GM18858 (cell line): ENCODE measurements at regions not wholly inside any gene's neighbourhood (a gene's known extent, or its start where the extent isn't known, plus 50 kb on each side); places are given as distances from the start of the nearest gene placed in this dataset.

Experiments
- ATAC-seq: cut with Tn5 transposase; IDR thresholded peaks from one replicate; pipeline ENCODE4 v1.9.1; 2021; ENCODE audit not compliant: unreplicated experiment

DNA sequence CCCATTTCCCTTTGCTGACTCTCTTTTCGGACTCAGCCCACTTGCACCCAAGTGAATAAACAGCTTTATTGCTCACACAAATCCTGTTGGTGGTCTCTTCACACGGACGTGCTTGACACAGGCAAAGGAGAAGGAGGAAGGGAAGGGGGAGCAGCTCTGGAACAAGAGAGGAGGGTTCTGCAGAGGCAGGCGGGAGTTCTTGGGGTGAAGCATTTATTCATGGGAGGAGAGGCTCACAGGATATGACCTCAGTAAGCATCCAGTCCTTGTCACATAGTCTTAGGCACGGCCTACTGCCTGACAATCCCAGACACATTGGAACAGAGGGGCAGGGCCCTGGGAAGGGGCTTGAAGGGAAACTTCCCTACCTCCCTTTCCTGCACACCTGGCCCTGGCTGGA is 171.7 kb upstream of the HS6ST1 start:
- no peak for ATAC-seq

DNA sequence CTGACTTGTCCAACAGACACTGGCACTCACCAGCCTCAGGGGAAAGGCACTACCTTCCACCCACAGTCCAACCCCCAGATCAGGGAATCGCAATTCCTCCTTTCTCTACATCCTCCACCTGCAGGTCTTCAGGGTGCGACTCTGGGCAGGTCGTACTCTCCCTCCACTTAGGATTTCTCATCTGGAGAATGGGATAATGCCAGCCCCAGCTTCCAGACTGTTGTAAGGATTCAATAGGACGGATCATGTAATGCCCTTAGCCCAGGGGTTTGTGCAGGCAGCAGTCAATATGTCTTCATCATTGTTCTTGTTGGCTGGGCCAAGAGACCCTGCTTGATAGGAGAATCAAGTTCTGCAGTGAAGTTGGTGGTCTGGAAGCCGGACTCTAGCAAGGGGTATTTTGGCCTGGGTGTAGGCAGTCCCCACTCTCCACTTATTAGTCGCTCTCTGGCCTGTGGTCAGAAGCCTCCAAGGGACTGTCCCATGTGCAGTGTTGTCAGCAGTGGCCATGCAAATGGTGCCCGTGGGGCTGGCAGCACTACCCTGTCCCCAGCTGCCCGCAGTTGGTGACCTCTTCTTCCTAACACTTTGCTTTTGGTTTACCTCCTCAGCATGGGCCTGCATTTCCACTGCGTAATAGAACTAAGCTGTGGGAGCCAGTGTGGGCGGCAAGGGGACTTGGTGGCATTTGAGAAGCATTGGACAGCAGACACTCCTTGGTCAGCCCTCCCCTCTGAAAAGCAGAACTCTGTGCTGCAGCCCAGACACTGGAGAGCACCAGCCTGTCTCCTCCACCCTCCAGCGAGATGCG is 172.4 kb upstream of the HS6ST1 start:
- no peak for ATAC-seq

DNA sequence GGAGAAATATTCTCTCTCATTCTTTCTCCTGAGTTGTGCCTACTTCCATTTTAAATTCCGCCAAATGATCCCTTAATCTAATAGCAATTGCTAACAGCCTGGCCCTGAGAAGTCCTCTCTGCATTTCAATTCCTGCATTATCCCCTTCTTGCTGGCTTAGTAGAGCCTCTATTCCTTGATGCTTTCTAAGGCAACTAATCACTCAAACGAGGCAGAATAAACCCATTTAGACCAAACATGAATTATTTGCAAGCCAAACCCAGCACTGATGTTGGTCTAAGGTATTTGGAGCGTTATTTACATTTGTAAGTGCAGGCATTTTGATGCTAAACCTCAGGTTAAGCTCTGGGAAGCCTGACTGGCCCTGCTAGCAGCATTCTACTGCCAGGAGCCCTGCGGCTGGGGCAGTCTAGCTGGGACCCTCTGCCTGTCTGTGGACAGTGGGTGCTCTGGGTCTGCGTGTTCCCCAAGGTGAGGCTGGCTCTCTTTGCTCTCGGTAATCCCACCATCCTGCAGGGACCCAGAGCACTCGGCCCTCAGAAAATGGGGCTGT is 173.1 kb upstream of the HS6ST1 start:
- no peak for ATAC-seq

DNA sequence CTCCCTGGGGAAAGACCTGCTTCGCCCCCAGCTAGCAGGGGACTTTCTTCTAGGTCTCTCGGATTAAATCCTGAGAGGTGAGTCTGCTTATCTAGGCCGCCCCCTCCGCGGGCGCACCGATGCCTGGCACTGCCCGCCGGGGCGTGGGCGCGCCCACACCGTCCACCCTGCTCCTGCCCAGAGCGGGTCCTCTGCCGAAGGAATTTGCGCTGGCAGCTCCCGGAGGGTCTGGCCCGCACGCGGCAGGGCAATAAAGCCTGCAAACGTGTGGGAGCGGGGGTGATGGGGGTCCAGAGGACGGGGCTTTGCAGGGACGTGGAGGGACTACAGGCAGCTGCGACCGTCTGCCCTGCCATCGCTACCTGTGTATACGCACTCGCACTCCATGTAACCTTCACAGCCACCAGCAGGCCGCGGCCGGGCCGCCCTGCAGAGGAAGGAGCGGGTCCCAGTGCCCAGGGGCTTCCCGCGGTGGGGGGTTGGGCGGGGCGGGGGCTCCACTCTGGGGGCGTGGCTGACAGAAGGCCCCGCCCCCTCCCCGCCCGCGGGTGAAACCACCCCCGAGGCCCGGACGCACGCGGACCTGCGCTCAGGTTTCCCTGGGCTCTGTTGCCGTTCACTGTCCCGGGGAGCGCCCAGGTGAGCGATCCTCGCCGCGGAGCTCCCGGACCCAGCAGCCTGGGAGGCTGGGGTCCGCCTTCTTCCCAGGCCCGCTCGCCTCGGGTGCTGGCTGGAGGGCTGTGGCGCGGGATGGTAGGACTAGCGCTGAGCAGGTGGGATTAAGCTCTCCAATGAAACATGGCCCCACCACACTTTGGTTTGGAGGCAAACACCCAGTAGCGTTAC is 174.5 kb upstream of the HS6ST1 start:
- ATAC-seq = no peak

DNA sequence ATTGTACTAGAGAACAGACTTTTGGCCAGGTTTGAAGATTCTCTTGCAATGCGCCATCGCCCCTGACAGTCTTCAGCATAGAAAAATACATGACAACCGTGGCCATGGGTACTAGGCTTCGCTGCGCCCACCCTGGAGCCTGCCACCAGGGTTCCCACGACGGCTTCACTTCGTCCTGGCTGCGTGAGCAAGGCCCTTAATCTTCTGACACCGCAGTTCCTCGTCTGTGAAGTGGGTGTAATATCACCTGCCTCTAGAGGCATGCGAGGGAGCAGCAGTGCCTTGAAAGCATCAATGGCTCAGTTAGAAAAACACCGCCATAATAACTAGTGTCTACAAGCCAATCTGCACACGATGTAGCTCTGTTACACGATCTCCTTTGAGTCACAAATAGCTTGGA is 175.2 kb upstream of the HS6ST1 start:
- ATAC-seq = no peak

DNA sequence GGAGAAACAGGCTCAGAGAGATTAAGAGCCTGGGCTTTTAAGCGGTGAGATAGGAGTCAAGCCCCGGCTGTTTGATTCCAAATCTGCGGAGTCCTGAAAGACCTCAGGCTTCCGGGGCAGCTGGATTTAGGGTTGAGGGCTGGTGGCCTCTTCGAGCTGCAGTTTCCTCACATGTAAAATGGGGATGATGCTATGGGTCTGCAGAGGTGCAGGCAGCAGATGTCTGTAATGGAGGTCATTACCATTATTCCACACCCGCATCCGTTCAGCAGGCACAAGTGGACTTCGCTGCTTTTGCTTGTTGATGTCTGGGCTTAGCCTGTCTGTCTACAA is 175.6 kb upstream of the HS6ST1 start:
- ATAC-seq = no peak

DNA sequence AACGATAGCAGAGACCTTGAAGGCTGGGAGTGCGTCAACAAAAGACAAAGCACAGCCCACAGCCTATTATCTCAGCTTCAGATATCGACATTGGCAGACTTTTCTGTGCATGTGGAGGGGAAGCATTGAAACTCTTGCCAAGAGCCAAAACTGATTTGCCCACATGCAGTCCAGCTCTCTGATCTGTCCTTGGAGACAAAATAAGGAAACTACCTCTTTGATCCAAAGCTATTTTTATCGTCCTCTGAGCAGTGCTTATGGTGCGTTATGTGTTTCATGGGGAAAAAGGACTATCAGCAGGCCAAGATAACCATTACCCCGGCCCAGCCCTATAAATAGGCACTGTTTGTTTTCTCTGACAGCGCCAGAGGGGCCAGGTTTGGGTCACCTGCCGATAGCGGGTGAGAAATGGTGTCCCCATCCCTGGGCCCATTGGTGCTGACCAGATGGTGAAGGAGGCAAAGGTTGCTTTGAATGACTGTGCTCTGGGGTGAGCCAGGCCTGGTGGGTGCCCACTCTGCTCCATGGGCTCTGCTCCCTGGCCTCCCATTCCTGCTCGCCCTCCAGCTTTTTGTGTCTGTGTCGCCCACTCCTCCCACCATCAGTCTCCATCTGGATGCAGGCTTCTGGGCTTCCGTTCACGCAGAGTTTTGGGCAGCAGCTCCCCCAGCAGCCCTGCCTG is 176.1 kb upstream of the HS6ST1 start:
- ATAC-seq = no peak

DNA sequence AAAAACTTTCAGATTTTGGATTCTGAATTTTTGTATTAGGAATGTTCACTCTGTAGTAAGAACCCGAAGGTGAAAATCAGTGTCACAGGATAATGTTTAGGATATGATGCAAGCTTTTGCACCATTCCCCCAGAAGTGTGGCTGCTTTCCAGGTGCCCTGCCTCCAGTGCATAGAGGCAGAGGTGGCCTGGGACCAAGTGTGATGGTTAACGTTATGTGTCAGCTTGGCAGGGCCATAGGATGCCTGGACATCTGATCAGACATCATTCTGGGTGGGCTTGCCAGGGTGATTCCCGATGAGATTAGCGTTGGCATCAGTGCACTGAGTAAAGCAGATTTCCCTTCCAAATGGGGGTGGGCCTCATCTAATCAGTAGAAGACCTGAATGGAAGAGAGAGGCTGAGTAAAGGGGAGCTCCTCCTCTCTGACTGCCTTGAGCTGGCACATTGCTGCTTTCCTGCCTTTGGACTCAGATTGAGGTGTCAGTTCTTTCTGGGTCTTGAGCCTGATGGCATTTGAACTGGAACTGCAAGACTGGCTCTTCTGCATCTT is 177.4 kb upstream of the HS6ST1 start:
- no peak for ATAC-seq

DNA sequence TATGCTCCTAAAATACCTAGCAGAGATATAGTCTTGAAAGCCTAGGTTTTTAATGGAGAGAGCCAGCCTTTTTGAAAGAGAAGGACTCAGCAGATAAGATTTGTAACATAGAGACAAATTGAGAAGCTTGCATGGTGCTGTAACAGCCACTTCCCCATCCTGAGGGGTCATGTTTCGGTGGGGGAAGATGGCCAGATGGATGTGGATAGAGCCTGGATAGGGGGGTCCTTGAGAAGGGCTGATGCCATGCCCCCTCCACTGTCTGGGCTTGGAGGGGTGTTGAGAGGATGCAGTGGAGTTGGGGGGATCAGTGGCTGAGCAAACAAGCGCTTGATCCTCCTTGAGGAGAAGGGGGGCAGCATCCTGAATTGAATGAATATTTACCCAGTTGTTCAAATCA is 178.0 kb upstream of the HS6ST1 start:
- ATAC-seq = no peak

DNA sequence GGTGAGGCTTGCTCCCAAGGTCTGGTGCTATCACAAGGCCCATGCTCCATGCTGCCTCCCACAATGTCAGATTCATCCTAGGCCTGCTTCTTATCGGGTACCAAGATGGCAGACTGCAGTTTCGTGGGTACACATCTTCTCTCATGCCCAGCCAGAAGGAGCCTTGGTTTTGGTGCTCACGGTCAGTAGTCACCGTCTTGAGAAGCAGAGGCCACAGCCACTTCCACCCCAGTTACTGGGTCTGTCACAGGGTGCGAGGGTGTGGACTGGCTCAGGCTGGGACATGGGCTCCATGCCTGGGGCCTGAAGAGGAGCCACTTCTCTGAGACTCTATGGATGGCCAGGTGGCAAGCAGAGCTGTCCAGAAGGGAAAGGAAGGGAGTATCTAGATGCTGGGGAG is 178.8 kb upstream of the HS6ST1 start:
- ATAC-seq = no peak

DNA sequence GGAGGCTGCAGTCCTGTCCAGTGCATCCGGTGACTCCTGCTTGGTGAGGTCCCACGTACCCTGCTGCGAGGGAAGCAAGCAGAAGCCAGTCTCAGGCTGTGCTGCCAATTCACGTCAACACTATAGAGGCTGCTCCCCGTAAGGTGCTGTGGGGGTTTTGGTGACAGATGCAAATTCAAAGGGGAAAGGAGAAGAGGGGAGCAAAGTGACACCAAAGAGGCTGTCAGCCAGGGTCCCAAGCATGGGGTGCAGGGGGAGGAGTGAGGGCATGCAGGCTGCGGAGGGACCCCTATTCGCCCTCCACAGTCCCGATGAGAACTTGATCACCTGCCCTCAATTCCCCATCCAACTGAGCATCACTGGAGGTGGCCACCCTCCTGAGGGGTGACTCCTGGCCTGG is 179.4 kb upstream of the HS6ST1 start:
- no peak for ATAC-seq

DNA sequence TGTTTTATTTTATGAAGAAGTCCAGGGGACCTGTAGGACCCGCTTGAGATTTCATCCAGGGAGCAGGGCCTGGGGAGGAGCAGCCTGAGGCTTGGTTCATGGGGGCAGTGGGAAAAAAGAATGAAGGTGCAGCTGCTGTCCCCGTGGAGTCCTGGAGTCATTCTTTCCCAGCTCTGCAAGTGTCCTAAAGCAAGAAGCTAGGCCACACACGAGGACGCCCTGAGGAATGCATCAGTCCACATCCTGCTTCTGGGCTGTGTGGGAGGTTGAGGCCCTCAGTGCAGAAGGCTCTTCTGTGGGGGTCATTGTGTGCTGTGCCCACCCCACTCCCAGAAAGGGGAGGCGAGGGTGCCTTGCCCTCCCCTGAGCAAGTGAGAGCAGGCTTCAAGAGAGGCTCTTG is 179.9 kb upstream of the HS6ST1 start:
- ATAC-seq = no peak

DNA sequence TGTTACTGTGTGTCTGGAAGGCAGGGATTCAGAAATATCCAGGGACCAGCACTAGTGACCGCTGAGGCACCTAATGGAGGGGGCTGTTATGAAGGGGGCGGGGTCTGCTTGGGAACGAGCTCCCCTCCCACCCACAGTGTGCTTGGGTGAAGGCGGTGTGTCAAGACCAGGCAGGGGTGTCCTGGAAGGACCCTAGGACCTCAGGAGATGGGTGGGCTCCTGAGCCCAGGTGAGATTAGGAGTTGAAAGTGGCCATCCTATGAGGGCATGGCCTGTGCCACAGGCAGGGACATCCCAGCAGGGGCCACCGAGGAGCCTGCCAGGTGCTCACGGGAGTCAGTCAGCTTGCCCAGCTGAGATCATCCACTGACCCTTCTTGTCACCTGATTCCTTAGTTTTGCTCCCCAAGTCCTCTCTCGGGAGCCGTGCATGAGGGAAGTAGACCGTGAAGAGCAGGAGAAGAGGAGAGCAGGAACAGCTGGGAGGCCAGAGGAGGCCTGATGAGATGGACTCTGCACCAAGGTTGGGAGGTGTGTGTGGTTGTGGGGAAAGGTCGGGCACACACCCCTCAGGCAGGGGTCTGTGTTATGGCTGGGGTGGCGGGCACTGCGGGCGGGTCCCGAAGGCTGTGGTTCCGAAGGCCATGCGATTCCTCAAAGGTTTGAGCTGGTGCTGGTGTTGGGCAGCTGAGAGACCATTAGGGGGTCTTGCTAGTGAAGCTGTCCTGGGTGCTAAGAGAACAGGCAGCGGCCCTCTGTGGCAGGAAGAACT is 180.9 kb upstream of the HS6ST1 start:
- ATAC-seq = no peak

DNA sequence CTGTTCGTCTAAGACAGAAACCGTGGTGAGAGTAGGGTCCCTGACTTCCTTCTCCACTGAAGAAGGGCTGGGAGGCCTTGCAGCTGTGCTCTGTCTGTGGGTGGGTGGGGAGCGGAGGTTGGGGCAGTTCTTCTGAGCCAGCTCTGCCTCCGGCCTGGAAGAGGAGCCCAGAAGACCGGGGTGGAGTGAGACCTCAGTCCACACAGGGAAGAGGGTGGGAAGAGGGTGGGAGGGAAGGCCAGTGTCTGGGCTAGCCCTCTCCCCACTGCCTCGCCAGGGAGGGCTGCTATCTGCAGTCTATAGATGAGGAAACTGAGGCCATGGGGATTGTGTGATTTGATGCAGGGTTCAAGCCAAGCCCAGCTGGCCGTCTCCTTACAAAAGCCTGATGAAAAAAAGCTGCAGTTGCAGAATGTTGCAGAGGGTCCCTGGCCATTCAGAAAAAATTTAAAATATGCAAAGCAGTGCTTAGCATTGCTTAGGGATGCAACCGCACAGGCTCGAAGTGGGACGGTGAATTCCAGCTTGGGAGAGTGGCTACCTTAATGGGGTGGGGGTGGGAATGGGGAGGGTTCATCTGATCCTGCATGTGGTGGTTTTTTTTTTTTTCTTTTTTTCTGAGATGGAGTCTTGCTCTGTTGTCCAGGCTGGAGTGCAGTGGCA is 181.6 kb upstream of the HS6ST1 start:
- ATAC-seq = no peak

DNA sequence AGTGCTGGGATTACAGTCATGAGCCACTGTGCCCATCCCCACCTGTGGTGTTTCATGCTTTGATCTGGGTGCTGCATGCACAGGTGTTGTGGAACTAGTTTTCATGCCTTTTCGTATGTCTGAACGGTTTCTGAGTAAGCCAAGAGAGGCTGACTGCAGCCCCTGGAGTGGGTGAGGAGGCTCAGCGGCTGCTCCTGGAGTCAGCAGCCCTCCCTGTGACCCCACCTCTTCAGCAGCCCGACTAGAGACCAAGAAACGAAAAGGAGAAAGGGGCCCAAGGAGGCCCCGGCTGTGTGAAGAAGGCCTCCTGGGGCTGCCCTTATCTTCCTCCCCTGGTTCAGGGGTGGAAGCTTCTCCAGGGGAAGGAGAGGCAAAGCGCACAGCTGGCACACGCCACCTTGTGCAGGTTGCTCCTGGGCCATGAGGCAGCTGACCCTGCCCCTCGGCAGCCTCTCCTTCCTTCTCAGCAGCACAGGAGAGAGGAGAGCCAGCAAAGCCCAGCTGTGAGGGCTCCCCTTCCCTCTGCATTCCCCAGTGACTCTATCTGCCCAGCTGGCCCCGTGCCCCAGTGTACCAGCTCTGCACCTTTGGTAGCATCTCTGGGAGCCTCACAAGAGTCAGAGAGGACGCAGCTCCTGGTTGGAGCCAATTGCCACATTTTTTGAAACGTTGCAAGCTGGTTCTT is 182.5 kb upstream of the HS6ST1 start:
- no peak for ATAC-seq

DNA sequence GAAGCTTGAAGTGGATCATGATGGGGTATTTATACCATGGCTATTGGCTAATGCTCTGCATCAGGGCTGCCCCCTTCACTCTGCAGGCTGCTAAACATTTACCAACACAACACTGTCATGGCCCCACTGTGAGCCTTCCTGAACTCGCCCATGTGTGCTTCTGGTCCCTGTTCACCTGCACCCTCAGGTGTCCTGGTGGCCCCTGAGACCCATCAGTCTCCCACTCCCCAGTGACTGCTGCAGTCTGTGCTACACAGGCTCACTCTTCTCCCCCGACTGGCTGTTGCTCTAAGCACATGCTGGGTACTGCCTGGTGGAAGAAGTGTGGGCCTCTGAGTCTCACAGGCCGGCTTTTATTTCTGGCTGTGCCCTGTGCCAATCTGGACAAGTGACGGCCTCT is 183.0 kb upstream of the HS6ST1 start:
- no peak for ATAC-seq

DNA sequence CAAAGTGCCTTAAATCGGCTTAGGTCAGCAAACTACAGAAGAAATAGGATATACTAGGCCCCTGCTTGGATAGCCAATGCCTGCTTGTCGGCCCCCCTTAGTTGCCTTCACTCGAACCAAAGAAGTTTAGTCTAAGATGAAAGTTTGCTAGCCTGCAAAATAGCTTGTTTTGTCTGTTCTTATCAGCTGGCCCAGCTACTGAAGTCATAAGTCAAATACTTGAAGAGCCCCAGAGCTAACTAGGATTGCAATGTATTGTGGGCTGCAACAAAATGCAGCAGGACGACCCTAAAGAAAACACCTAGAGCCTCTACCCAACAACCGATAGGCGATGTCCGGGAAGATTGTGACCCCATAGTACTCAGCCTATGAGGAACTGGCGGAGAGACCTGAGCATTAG is 183.5 kb upstream of the HS6ST1 start:
- no peak for ATAC-seq

DNA sequence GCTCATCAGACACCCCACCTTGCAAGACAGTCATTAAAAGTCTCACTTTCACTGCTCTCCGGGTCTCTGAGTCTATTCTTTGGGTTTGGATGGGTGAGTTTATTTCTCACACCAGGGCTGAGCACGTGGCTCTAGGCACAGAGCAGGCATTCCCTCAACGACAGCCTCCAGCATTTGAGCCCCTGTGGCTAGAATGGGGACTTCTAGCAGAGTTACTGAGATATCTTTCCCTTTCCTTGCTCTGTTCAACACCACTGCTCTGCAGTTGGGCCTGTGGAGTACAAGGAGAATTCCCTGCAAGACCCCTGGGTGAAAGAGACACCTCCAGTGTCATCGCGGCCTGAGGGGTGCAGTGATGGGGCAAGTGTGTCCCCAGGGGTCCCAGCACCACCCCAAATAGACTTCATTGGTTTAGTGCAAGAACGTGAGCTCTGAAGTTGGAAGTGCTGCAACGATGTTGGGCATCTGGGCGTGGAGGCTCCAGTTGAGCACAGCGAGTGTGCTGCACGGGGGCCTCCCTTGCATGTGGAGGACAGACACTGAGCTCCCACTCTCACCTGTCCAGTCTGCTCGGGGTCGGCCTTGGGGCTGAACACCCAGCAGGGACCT is 184.1 kb upstream of the HS6ST1 start:
- no peak for ATAC-seq
